HG02678 (cell line): ENCODE measurements at regions not wholly inside any gene's neighbourhood (a gene's known extent, or its start where the extent isn't known, plus 50 kb on each side); places are given as distances from the start of the nearest gene placed in this dataset.
"Not testable (repeated sequence)": the region's sequence is repeated elsewhere in the genome, so short reads cannot be mapped to it uniquely, and the experiment has no call there.

Experiments used
- ATAC-seq: cut with Tn5 transposase; IDR thresholded peaks from one replicate; pipeline ENCODE4 v1.9.1; 2021; ENCODE audit warnings: mild to moderate bottlenecking, moderate library complexity; ENCODE audit not compliant: unreplicated experiment

- not testable (repeated sequence) for ATAC-seq
Measured at GRCh38 chr15:44903281-44903680, 53.2 kb upstream of the TERB2 start.

DNA sequence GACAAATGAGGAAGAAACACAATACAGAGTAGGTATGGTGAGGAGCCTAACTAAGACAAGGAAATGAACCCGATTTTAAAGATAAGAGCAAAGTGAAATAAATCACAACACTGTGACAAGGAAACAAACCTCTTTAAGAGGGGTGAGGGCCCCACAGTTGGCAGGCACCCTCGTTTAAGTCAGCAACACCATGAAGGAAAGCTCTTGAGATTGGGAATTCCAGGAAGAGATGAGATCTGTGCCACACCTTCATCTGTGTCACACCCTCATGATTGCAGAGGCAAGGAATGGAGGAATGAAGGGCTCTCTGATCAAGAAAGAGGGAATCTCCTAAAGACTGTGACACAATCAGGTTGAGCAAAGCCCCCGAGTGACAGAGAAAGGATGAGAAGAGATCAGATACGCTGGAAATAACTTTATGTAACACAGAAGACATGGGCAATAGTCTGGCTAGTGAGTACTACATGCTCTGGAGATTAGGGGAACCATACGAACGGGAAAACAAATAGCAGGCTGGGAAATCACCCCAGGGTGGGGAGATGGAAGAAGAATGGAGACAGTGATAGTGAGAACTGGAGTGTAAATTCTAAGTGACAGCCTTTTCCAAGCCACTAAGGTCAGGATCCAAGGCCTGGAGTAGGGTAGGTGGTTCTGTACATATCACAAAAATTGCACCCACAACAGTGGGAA lies 51.7 kb upstream of the TERB2 start:
- not testable (repeated sequence) for ATAC-seq
